GM10248 (cell line): ENCODE measurements at regions not wholly inside any gene's neighbourhood (a gene's known extent, or its start where the extent isn't known, plus 50 kb on each side); places are given as distances from the start of the nearest gene placed in this dataset.
"Not testable (repeated sequence)": the region's sequence is repeated elsewhere in the genome, so short reads cannot be mapped to it uniquely, and the experiment has no call there.

ENCODE experiments used
- CTCF ChIA-PET: fragments of 300-600 bp; sonication (Branson Sonifier 250); formaldehyde crosslinking; extraction: SDS; loops from one replicate; lab custom pipeline; 2021; ENCODE audit warnings: antibody characterized with exemption; lab: Yijun Ruan, JAX
- POLR2A ChIA-PET: fragments of 350-650 bp; sonication (Branson Sonifier 250); formaldehyde crosslinking; extraction: SDS; loops from one replicate; lab custom pipeline; 2020; ENCODE audit warnings: antibody characterized with exemption; lab: Yijun Ruan, JAX
- DNase-seq: peaks from one replicate; pipeline ENCODE4 v3.0.0; 2012; ENCODE audit errors: extremely low spot score
- TF ChIP-seq, protein P1 (sequence below): IDR thresholded peaks from 2 replicates; pipeline ENCODE4 v1.5.1; 2012; ENCODE audit warnings: mild to moderate bottlenecking, low read depth; ENCODE audit errors: extremely low read depth, missing control alignments, control extremely low read depth

DNA sequence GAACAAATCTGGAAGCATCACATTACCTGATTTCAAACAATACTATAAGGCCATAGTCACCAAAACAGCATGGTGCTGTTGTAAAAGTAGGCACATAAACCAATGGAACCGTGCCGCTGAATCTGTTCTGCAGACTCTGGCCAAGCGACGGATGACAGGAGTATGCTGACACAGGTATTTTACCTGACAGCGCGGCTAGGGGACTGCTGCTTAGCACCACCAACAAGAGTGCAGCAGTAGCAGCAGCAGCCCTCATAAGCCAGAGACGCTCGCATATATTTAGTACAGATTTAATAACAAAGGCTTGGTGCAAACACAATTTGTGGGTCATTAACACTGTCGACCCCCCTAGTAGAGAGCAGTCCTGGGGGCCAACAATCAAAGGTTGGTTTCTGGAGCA lies 677.6 kb upstream of the LMO3 start:
- TF ChIP-seq, protein P1, sequence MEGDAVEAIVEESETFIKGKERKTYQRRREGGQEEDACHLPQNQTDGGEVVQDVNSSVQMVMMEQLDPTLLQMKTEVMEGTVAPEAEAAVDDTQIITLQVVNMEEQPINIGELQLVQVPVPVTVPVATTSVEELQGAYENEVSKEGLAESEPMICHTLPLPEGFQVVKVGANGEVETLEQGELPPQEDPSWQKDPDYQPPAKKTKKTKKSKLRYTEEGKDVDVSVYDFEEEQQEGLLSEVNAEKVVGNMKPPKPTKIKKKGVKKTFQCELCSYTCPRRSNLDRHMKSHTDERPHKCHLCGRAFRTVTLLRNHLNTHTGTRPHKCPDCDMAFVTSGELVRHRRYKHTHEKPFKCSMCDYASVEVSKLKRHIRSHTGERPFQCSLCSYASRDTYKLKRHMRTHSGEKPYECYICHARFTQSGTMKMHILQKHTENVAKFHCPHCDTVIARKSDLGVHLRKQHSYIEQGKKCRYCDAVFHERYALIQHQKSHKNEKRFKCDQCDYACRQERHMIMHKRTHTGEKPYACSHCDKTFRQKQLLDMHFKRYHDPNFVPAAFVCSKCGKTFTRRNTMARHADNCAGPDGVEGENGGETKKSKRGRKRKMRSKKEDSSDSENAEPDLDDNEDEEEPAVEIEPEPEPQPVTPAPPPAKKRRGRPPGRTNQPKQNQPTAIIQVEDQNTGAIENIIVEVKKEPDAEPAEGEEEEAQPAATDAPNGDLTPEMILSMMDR = no peak
- DNase-seq = no peak
- POLR2A ChIA-PET = no interaction called here

GRCh38 chr12:17282169-17282568 lies 676.2 kb upstream of the LMO3 start:
- POLR2A ChIA-PET, DNase-seq: not testable (repeated sequence)
- CTCF ChIA-PET = interaction anchor here (1.3 kb wide), 1 partner anchor 10 kb away, joined by 3 read pairs; no protein-coding TSS in a partner anchor

More for the DNA sequence above, 677.6 kb upstream of the LMO3 start:
- CTCF ChIA-PET = no interaction called here

DNA sequence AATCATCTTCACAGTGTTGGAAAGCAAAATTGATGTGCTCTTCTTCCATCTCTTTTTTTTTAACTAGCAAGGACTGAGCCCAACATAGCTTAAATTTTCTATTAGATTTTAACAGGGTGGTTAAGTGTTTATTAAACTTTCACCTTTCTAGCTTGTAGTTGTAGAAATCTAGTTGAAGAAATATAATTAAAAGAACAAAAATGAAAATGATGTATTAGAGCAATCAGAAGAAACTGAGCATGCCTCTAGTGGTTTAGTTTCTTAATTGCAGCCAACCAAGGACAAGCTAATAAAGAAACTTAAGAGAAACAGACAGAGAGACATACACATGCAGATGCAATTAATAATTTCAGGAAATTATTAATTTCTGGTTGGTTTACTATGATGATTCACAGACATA lies 673.0 kb upstream of the LMO3 start:
- no peak for DNase-seq
- TF ChIP-seq, protein P1 = no peak
- ChIA-PET CTCF (interaction anchor here (1.2 kb wide), 1 partner anchor 10 kb away, joined by 4 read pairs; no protein-coding TSS in a partner anchor), POLR2A (no interaction called here)

- CTCF ChIA-PET = interaction anchor here (1.2 kb wide), 1 partner anchor 9 kb away, joined by 3 read pairs; no protein-coding TSS in a partner anchor
- TF ChIP-seq, protein P1 = no peak
- POLR2A ChIA-PET = no interaction called here
- DNase-seq = no peak
These were observed 670.2 kb upstream of the LMO3 start for GRCh38 chr12:17276196-17276595.

GRCh38 chr12:17266856-17267255 lies 660.9 kb upstream of the LMO3 start:
- CTCF ChIA-PET = no interaction called here
- POLR2A ChIA-PET = no interaction called here
- DNase-seq = no peak
- TF ChIP-seq, protein P1 = no peak

- TF ChIP-seq, protein P1 = no peak
- DNase-seq = no peak
- ChIA-PET POLR2A (no interaction called here), CTCF (no interaction called here)
These were observed 658.6 kb upstream of the LMO3 start for GRCh38 chr12:17264603-17265002.

- TF ChIP-seq, protein P1 = no peak
- no peak for DNase-seq
- POLR2A ChIA-PET = no interaction called here
- CTCF ChIA-PET = no interaction called here
These were observed 633.9 kb upstream of the LMO3 start for GRCh38 chr12:17239874-17240273.
